ENCODE measurements at regions not wholly inside any gene's neighbourhood (a gene's known extent, or its start where the extent isn't known, plus 50 kb on each side); places are given as distances from the start of the nearest gene placed in this dataset.

DNA sequence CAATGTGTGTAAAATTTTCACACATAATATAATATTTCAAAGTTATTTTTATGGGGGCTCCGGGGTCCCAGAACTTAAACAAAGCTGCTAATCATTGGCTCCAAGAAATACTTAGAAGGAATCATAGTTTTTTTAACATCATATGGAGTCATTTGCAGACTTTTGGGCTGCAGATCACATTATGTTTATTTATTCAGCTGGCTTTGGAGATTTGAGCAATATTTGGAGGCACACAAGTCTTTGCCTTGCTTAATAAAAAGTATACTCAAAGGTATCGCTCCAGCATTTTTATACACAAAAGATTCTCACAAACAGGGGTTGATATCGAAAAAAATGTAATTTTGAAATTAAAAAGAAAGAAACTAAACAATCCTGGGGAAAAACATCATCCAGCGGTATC is 382.5 kb upstream of the TENM3 start:
- no peaks in the 10 kb centered on the region for H4K20me1 ChIP-seq (ENCODE audit: control insufficient read depth, insufficient read depth)
- H3K36me3 ChIP-seq (ENCODE audit: control insufficient read depth in 2 of 2, insufficient read depth in 2 of 2, low read length in 1 of 2), result no peaks in the 10 kb centered on the region
- H3K4me3 ChIP-seq, result no peak overlapping the region
- ChIA-PET SMC1A (ENCODE audit: uncharacterized antibody, unreplicated experiment) (interaction anchor here (1.1 kb wide), 2 partner anchors 31 to 37 kb away, joined by 3 read pairs; no protein-coding TSS in a partner anchor), POLR2A (no interaction called here), CTCF (no interaction called here), RAD21 (ENCODE audit: unreplicated experiment) (no interaction called here)
- no peak for TF ChIP-seq YBX1 (IDR thresholded peaks at IDR 0.05)
- TF ChIP-seq, protein P1, sequence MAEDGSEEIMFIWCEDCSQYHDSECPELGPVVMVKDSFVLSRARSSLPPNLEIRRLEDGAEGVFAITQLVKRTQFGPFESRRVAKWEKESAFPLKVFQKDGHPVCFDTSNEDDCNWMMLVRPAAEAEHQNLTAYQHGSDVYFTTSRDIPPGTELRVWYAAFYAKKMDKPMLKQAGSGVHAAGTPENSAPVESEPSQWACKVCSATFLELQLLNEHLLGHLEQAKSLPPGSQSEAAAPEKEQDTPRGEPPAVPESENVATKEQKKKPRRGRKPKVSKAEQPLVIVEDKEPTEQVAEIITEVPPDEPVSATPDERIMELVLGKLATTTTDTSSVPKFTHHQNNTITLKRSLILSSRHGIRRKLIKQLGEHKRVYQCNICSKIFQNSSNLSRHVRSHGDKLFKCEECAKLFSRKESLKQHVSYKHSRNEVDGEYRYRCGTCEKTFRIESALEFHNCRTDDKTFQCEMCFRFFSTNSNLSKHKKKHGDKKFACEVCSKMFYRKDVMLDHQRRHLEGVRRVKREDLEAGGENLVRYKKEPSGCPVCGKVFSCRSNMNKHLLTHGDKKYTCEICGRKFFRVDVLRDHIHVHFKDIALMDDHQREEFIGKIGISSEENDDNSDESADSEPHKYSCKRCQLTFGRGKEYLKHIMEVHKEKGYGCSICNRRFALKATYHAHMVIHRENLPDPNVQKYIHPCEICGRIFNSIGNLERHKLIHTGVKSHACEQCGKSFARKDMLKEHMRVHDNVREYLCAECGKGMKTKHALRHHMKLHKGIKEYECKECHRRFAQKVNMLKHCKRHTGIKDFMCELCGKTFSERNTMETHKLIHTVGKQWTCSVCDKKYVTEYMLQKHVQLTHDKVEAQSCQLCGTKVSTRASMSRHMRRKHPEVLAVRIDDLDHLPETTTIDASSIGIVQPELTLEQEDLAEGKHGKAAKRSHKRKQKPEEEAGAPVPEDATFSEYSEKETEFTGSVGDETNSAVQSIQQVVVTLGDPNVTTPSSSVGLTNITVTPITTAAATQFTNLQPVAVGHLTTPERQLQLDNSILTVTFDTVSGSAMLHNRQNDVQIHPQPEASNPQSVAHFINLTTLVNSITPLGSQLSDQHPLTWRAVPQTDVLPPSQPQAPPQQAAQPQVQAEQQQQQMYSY (CRISPR knock-in tag; IDR thresholded peaks at IDR 0.05), result no peak
- TF ChIP-seq ZSCAN29 (IDR thresholded peaks at IDR 0.05), result no peak
- TF ChIP-seq SMARCA5 (IDR thresholded peaks at IDR 0.05), result no peak
- no peak for TF ChIP-seq SREBF1 (IDR thresholded peaks at IDR 0.05; ENCODE audit: low read length)
- TF ChIP-seq KLF5 (IDR thresholded peaks at IDR 0.05; ENCODE audit: partially characterized antibody), result no peak
- no peak for TF ChIP-seq RCOR1 (conservative IDR thresholded peaks at IDR 0.05; ENCODE audit: low read depth, low read length)
- no peak for TF ChIP-seq TARDBP (IDR thresholded peaks at IDR 0.05; ENCODE audit: borderline replicate concordance)
- no peak for TF ChIP-seq STAT1 (conservative IDR thresholded peaks at IDR 0.05)
- TF ChIP-seq CHD1 (IDR thresholded peaks at IDR 0.05; ENCODE audit: low read depth, low read length), result no peak
- no peaks in the 10 kb centered on the region for H3K79me2 ChIP-seq (ENCODE audit: control insufficient read depth, insufficient read depth, low read length)
- no peak overlapping the region for H2AFZ ChIP-seq (ENCODE audit: control insufficient read depth, low read depth, low read length)
- H3K4me2 ChIP-seq (ENCODE audit: control insufficient read depth, insufficient read depth), result no peak overlapping the region
- H3K27ac ChIP-seq (ENCODE audit: control insufficient read depth, insufficient read depth), result no peak overlapping the region
- no peak overlapping the region for H3K9ac ChIP-seq (ENCODE audit: control insufficient read depth, insufficient read depth, low read length)
- intact Hi-C loops (cut with micrococcal nuclease; ENCODE audit: unreplicated experiment), result no loop called here
- 21% methylated on average over 4 of the region's 4 CpGs for WGBS (ENCODE audit: insufficient coverage, insufficient replicate concordance, low lambda C conversion rate, missing lambda C conversion rate)
- BruUV-seq (replicated peaks), result no TSS peak
- FAIRE-seq, result no peak
- no peaks in the 10 kb centered on the region for H3K4me1 ChIP-seq (ENCODE audit: control insufficient read depth, insufficient read depth, low read length)
- no peak for DNase-seq (ENCODE audit: low read depth, low spot score)
- in situ Hi-C loops (cut with MboI), result no loop called here
- no peak for ATAC-seq
- no peaks in the 10 kb centered on the region for H3K27me3 ChIP-seq (replicated peaks in 1 of 2; ENCODE audit: control insufficient read depth in 2 of 2, insufficient read depth in 2 of 2, low read length in 1 of 2)
- no peaks in the 10 kb centered on the region for H3K9me3 ChIP-seq (replicated peaks; ENCODE audit: control insufficient read depth, insufficient read depth, low read length)

Measured in GM12878 (cell line).